ENCODE measurements at regions not wholly inside any gene's neighbourhood (a gene's known extent, or its start where the extent isn't known, plus 50 kb on each side); places are given as distances from the start of the nearest gene placed in this dataset.

DNA sequence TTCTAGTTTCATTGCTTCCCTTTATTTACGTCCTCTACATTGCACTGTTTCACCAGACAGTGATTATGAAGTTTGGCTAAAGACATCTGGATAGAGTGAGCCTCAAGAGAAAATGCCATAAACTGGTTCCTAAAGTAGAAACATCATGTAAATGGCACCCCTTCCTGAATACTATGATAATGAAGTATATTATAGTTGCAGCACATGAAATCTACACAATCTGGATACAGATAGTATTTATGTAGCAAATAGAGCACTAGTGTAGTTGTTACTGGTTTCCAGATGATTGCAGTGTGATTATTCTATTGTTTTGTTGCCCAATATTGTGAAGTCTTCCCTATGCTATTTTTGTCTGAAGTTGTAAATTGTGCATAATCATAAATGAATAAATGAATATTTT, 2786.9 kb upstream of the PCDH20 start:
- TF ChIP-seq POLR2A (IDR thresholded peaks at IDR 0.05): no peak
- TF ChIP-seq, protein P1, sequence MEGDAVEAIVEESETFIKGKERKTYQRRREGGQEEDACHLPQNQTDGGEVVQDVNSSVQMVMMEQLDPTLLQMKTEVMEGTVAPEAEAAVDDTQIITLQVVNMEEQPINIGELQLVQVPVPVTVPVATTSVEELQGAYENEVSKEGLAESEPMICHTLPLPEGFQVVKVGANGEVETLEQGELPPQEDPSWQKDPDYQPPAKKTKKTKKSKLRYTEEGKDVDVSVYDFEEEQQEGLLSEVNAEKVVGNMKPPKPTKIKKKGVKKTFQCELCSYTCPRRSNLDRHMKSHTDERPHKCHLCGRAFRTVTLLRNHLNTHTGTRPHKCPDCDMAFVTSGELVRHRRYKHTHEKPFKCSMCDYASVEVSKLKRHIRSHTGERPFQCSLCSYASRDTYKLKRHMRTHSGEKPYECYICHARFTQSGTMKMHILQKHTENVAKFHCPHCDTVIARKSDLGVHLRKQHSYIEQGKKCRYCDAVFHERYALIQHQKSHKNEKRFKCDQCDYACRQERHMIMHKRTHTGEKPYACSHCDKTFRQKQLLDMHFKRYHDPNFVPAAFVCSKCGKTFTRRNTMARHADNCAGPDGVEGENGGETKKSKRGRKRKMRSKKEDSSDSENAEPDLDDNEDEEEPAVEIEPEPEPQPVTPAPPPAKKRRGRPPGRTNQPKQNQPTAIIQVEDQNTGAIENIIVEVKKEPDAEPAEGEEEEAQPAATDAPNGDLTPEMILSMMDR (IDR thresholded peaks at IDR 0.05): no peak
- no peaks in the 10 kb centered on the region for H3K9me3 ChIP-seq (replicated peaks in 1 of 3)
- no peaks in the 10 kb centered on the region for H3K27me3 ChIP-seq
- no peaks in the 10 kb centered on the region for H3K36me3 ChIP-seq (replicated peaks in 1 of 2)
- H3K27ac ChIP-seq: no peak overlapping the region
- DNase-seq: no peak
- no peaks in the 10 kb centered on the region for H3K4me1 ChIP-seq (replicated peaks in 1 of 2)
- intact Hi-C loops (cut with DNase I): no loop called here
- 67 to 73% (median 69%) methylated on average over 1 of the region's 1 CpG for WGBS, 4 donors
- no peak overlapping the region for H3K4me3 ChIP-seq

DNA sequence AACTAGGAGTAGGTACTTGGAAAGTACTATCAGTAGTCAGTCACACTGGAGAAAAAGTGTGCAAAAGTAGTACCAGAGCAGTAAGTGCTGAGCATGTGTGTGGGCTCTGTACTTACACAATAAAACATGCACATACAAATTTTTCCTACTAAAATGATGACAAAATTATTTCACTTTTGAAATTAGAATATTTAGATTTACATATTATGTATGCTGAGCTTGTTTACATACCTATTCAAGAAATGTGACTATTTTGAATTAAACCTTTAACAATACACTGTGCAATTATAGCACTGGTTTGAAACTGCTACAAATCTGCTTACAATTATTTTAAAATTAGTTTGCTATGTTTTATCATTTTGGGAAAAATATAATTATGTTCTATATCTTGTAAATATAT, 2781.6 kb upstream of the PCDH20 start:
- no peak overlapping the region for H3K27ac ChIP-seq
- no peaks in the 10 kb centered on the region for H3K27me3 ChIP-seq
- no peaks in the 10 kb centered on the region for H3K9me3 ChIP-seq (replicated peaks in 1 of 3)
- TF ChIP-seq POLR2A (IDR thresholded peaks at IDR 0.05): no peak
- TF ChIP-seq, protein P1 (IDR thresholded peaks at IDR 0.05): no peak
- no peaks in the 10 kb centered on the region for H3K4me1 ChIP-seq (replicated peaks in 1 of 2)
- DNase-seq: no peak
- intact Hi-C loops (cut with DNase I): no loop called here
- no peaks in the 10 kb centered on the region for H3K36me3 ChIP-seq (replicated peaks in 1 of 2)
- H3K4me3 ChIP-seq: no peak overlapping the region

DNA sequence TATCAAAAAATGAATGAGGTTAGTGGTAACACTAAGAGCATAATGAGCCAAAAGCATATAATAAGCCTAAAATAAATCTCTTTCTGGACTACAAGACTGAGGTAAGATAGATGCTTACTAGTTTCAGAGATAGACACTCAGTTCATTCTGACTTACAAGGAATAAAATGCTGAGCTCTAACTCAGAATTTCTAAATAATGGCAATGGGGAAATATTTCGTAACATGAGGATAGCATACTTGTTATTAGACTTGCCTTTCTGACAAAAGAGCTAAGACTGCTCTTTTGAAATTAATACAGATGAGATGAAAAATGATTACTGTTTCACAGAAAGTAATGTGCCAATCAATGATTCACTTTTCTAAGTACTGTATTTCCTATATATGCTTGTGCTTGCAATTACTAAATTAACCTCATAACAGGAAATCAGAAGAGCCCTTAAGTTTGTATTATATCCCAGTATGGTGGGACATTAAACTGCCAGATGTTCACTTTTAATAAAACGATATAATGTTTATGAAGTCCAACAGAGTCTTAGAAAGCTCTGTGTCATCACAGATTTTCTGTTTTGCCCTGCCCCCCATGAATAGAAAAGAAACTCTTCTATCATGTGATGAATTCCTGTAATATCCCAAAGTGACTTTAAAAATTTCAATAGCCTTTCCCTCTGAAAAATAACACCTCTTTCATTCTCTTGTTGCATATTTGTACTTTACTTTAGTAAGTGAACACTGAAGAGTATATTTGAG, 2771.0 kb upstream of the PCDH20 start:
- Histone ChIP-seq H3K9me3 (replicated peaks in 1 of 3) (no peaks in the 10 kb centered on the region), H3K27ac (no peak overlapping the region), H3K4me3 (no peak overlapping the region), H3K27me3 (no peaks in the 10 kb centered on the region), H3K36me3 (replicated peaks in 1 of 2) (no peaks in the 10 kb centered on the region), H3K4me1 (replicated peaks in 1 of 2) (no peaks in the 10 kb centered on the region)
- 23 to 73% (median 65%) methylated on average over 2 of the region's 2 CpGs for WGBS, 4 donors
- DNase-seq: no peak
- intact Hi-C loops (cut with DNase I): no loop called here
- TF ChIP-seq, protein P1 (IDR thresholded peaks at IDR 0.05): no peak
- TF ChIP-seq POLR2A (IDR thresholded peaks at IDR 0.05): no peak

DNA sequence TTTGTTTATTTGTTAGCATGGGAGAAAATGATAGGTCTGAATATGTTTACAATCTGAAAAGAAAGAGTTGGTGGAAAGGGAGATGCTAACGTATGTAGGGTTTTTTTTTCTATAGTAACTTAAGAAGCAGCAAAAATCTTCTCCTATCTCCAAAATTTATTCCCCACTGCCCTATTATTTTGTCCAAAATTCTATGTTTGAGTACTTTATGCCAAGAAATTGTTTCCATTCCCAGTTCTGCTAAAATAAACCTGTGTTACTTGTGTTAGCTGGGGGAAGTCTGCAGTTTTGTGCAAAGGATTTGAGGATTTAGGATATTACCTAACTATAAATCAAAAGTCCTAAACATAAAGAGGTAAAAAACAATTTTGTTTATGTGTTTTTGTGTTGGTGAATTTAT, 2770.4 kb upstream of the PCDH20 start:
- intact Hi-C loops (cut with DNase I): no loop called here
- Histone ChIP-seq H3K9me3 (replicated peaks in 1 of 3) (no peaks in the 10 kb centered on the region), H3K4me3 (no peak overlapping the region), H3K36me3 (replicated peaks in 1 of 2) (no peaks in the 10 kb centered on the region), H3K4me1 (replicated peaks in 1 of 2) (no peaks in the 10 kb centered on the region), H3K27me3 (no peaks in the 10 kb centered on the region), H3K27ac (no peak overlapping the region)
- WGBS, 4 donors: 63 to 78% (median 67%) methylated on average over 1 of the region's 1 CpG
- no peak for DNase-seq
- TF ChIP-seq, protein P1 (IDR thresholded peaks at IDR 0.05): no peak
- TF ChIP-seq POLR2A (IDR thresholded peaks at IDR 0.05): no peak
